H1 (cell line): ENCODE measurements at regions not wholly inside any gene's neighbourhood (a gene's known extent, or its start where the extent isn't known, plus 50 kb on each side); places are given as distances from the start of the nearest gene placed in this dataset.

Experiments used
- CTCF ChIA-PET: fragments of 300-600 bp; sonication (Branson Sonifier 250); formaldehyde crosslinking; loops from one replicate; lab custom pipeline; 2021; ENCODE audit not compliant: partially characterized antibody; lab: Charles Lee
- POLR2A ChIA-PET: fragments of 300-600 bp; sonication (Branson Sonifier 250); formaldehyde crosslinking; loops from one replicate; lab custom pipeline; 2021; ENCODE audit warnings: inconsistent platforms; ENCODE audit not compliant: partially characterized antibody; lab: Charles Lee
- DNase-seq, 2 experiments: peaks; one replicate each; pipeline versions ENCODE4 v3.0.0 to v3.0.0-alpha.2; 2010 to 2022; ENCODE audit warnings: low spot score in 2 of 2, low read depth in 1 of 2, mixed read lengths in 1 of 2
- FAIRE-seq: peaks from 2 replicates; lab custom pipeline; 2011; peaks lifted over from hg19 to GRCh38; lab: Jason Lieb, UNC
- H2AFZ ChIP-seq: 2 replicates; pipeline ENCODE4 v1.8.1; 2012; ENCODE audit warnings: low read length, inconsistent platforms
- H2AK5ac ChIP-seq: 2 replicates; pipeline ENCODE4 v1.6.1; 2013; ENCODE audit warnings: low read depth, low read length
- H2BK120ac ChIP-seq: replicated peaks from 2 replicates; pipeline ENCODE3; 2013; ENCODE audit warnings: low read depth, low read length, inconsistent platforms
- H2BK12ac ChIP-seq: 2 replicates; pipeline ENCODE4 v1.6.1; 2013; ENCODE audit warnings: low read depth, low read length
- H2BK15ac ChIP-seq: 2 replicates; pipeline ENCODE4 v1.6.1; 2013; ENCODE audit warnings: low read length
- H2BK20ac ChIP-seq: 2 replicates; pipeline ENCODE4 v1.6.1; 2013; ENCODE audit warnings: low read length
- H2BK5ac ChIP-seq: 2 replicates; pipeline ENCODE4 v1.6.1; 2013; ENCODE audit warnings: low read depth, low read length
- H3K14ac ChIP-seq: 2 replicates; pipeline ENCODE4 v1.6.1; 2013; ENCODE audit warnings: inconsistent platforms; ENCODE audit not compliant: insufficient read length
- H3K18ac ChIP-seq: 2 replicates; pipeline ENCODE4 v1.6.1; 2013; ENCODE audit warnings: low read length; ENCODE audit errors: extremely low read depth
- H3K23ac ChIP-seq: 2 replicates; pipeline ENCODE4 v1.6.1; 2013; ENCODE audit warnings: inconsistent platforms; ENCODE audit not compliant: insufficient read length
- H3K23me2 ChIP-seq: 2 replicates; pipeline ENCODE4 v1.6.1; 2013; ENCODE audit warnings: low read depth, low read length
- H3K27ac ChIP-seq: 2 replicates; pipeline ENCODE4 v1.6.1; 2011; ENCODE audit warnings: low read depth, low read length, inconsistent platforms
- H3K27me3 ChIP-seq, 4 experiments: replicated peaks in 1 of 4; 1 replicate in 1 of 4; 2 replicates in 3 of 4; pipeline versions ENCODE4 v1.6.1 to v1.8.1; 2011 to 2013; ENCODE audit warnings: low read length in 3 of 4, mild to moderate bottlenecking in 3 of 4, inconsistent platforms in 2 of 4, mixed read lengths in 2 of 4, moderate library complexity in 1 of 4; ENCODE audit not compliant: control insufficient read depth in 3 of 4, insufficient read depth in 3 of 4; ENCODE audit errors: extremely low read depth in 1 of 4
- H3K36me3 ChIP-seq, 4 experiments: 2 replicates each; pipeline versions ENCODE4 v1.6.1 to v1.8.1; 2011 to 2013; ENCODE audit warnings: mild to moderate bottlenecking in 4 of 4, low read length in 3 of 4, moderate library complexity in 2 of 4, control low read depth in 1 of 4, inconsistent platforms in 1 of 4; ENCODE audit not compliant: insufficient read depth in 4 of 4, control insufficient read depth in 2 of 4
- H3K4ac ChIP-seq: replicated peaks from 2 replicates; pipeline ENCODE3; 2013; ENCODE audit warnings: low read length, low read depth, mixed read lengths, inconsistent platforms; ENCODE audit not compliant: insufficient read length
- H3K4me1 ChIP-seq, 4 experiments: replicated peaks in 1 of 4; 1 replicate in 1 of 4; 2 replicates in 3 of 4; pipeline versions ENCODE4 v1.6.1 to v1.8.1; 2011 to 2013; ENCODE audit warnings: low read length in 3 of 4, inconsistent platforms in 2 of 4, mixed read lengths in 1 of 4; ENCODE audit not compliant: insufficient read depth in 4 of 4, control insufficient read depth in 3 of 4
- H3K4me2 ChIP-seq, 2 experiments: 2 replicates each; pipeline versions ENCODE4 v1.6.1 to v1.8.1; 2011 to 2013; ENCODE audit warnings: low read depth in 2 of 2, low read length in 2 of 2, control low read depth in 1 of 2, inconsistent platforms in 1 of 2, mild to moderate bottlenecking in 1 of 2; ENCODE audit not compliant: insufficient read depth in 1 of 2
- H3K4me3 ChIP-seq, 4 experiments: fragments of 200-600, 300-600 bp in 1 of 4; sonication (generic), shearing (Covaris generic), sonication (Bioruptor Twin) in 1 of 4; 2 replicates each; pipeline versions ENCODE4 v1.5.1 to v1.8.1; 2011 to 2016; ENCODE audit warnings: low read length in 4 of 4, low read depth in 3 of 4, control low read depth in 2 of 4, inconsistent platforms in 2 of 4, mild to moderate bottlenecking in 2 of 4, mixed read lengths in 1 of 4, moderate library complexity in 1 of 4; ENCODE audit not compliant: insufficient read depth in 2 of 4; ENCODE audit errors: extremely low read depth in 1 of 4
- H3K56ac ChIP-seq: replicated peaks from 2 replicates; pipeline ENCODE3; 2013; ENCODE audit warnings: low read depth, mild to moderate bottlenecking, mixed read lengths, low read length, inconsistent platforms; ENCODE audit not compliant: insufficient read length
- H3K79me1 ChIP-seq: 2 replicates; pipeline ENCODE4 v1.6.1; 2013; ENCODE audit warnings: low read depth, low read length, control low read depth
- H3K79me2 ChIP-seq, 2 experiments: 2 replicates each; pipeline versions ENCODE4 v1.6.1 to v1.8.1; 2012 to 2013; ENCODE audit warnings: low read length in 2 of 2, mild to moderate bottlenecking in 2 of 2, inconsistent platforms in 1 of 2; ENCODE audit not compliant: insufficient read depth in 2 of 2, control insufficient read depth in 1 of 2
- H3K9ac ChIP-seq, 4 experiments: replicated peaks in 1 of 4; 1 replicate in 1 of 4; 2 replicates in 3 of 4; pipeline versions ENCODE4 v1.6.1 to v1.8.1; 2011 to 2013; ENCODE audit warnings: low read depth in 3 of 4, low read length in 3 of 4, control low read depth in 2 of 4, mild to moderate bottlenecking in 2 of 4, moderate library complexity in 2 of 4, inconsistent platforms in 1 of 4; ENCODE audit errors: extremely low read depth in 1 of 4
- H3K9me3 ChIP-seq, 2 experiments: 2 replicates each; pipeline versions ENCODE4 v1.6.1 to v1.8.1; 2012 to 2013; ENCODE audit warnings: mild to moderate bottlenecking in 2 of 2, moderate library complexity in 2 of 2, control low read depth in 1 of 2, inconsistent platforms in 1 of 2, low read depth in 1 of 2, low read length in 1 of 2, mixed read lengths in 1 of 2; ENCODE audit not compliant: insufficient read depth in 2 of 2
- H4K20me1 ChIP-seq, 2 experiments: replicated peaks in 1 of 2; 2 replicates each; pipeline versions ENCODE3 to v1.8.1; 2011 to 2013; ENCODE audit warnings: inconsistent platforms in 2 of 2, low read length in 2 of 2, mild to moderate bottlenecking in 1 of 2; ENCODE audit not compliant: insufficient read depth in 2 of 2, control insufficient read depth in 1 of 2
- H4K5ac ChIP-seq: 2 replicates; pipeline ENCODE4 v1.6.1; 2013; ENCODE audit warnings: low read length, low read depth, mixed read lengths, inconsistent platforms; ENCODE audit not compliant: insufficient read length
- H4K8ac ChIP-seq: 2 replicates; pipeline ENCODE4 v1.8.0; 2013; ENCODE audit warnings: mild to moderate bottlenecking, moderate library complexity, low read length, inconsistent platforms; ENCODE audit not compliant: insufficient read depth; ENCODE audit errors: extremely low read depth
- H4K91ac ChIP-seq: replicated peaks from 2 replicates; pipeline ENCODE3; 2013; ENCODE audit warnings: low read length, mixed read lengths, inconsistent platforms; ENCODE audit not compliant: insufficient read length
- ASH2L ChIP-seq: fragments of 200-600, 300-600 bp; sonication (generic); IDR thresholded peaks from one replicate; pipeline ENCODE4 v1.7.1; 2017; ENCODE audit warnings: low read length
- JUN ChIP-seq: IDR thresholded peaks from 2 replicates; pipeline ENCODE4 v1.6.1; 2011; ENCODE audit warnings: low read depth, mild to moderate bottlenecking, improper control_type of control experiment, low read length
- MAX ChIP-seq: IDR thresholded peaks from 2 replicates; pipeline ENCODE4 v1.6.1; 2012; ENCODE audit warnings: inconsistent platforms
- RBBP5 ChIP-seq: IDR thresholded peaks from 2 replicates; pipeline ENCODE4 v1.7.1; 2012; ENCODE audit warnings: low read depth, mild to moderate bottlenecking, inconsistent platforms, low read length, moderate library complexity, borderline replicate concordance
- SP2 ChIP-seq: IDR thresholded peaks from 2 replicates; pipeline ENCODE4 v1.6.1; 2012; ENCODE audit warnings: mild to moderate bottlenecking, low read length, inconsistent platforms
- WGBS, 2 experiments: shearing (Covaris generic) in 1 of 2; methylation state at CpG; one replicate each; pipeline versions ENCODE4 v1.1.6 to v1.1.7; 2013 to 2015; ENCODE audit warnings: low lambda C conversion rate in 2 of 2, mixed read lengths in 2 of 2, inconsistent platforms in 1 of 2, low coverage in 1 of 2, missing lambda C conversion rate in 1 of 2; ENCODE audit not compliant: insufficient replicate concordance in 2 of 2, insufficient coverage in 1 of 2, insufficient read length in 1 of 2; ENCODE audit errors: extremely low coverage in 1 of 2, missing lambda C conversion rate in 1 of 2; 5-methylcytosine and 5-hydroxymethylcytosine counted together

DNA sequence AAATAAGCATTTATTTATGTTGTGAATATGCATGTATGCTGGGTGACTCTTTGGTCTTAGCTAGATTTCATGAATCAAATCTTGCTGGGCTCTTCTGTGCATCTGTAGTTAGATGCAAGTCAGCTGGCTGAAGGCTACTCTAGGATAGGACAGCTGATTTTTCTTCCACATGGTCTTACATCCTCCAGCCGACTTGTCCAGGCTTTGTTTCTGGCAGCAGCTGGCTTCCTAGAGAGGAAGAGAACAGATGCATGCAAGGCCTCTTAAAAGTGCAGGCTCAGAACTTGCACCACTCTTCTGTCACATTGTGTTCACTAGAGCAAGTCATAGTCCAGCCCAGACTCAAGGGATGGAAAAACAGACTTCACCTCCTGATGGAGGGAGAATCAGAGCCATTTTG lies 435.4 kb upstream of the STXBP6 start:
- Histone ChIP-seq H3K27ac (no peak overlapping the region), H4K20me1 (no peaks in the 10 kb centered on the region), H3K4me1 (no peaks in the 10 kb centered on the region), H3K27me3 (no peaks in the 10 kb centered on the region), H4K5ac (no peak overlapping the region), H3K9me3 (no peaks in the 10 kb centered on the region), H2BK5ac (no peak overlapping the region), H3K9ac (no peak overlapping the region), H3K14ac (no peak overlapping the region), H3K79me1 (no peaks in the 10 kb centered on the region), H3K4me2 (no peak overlapping the region), H4K8ac (no peak overlapping the region), H3K56ac (no peak overlapping the region), H2BK120ac (no peak overlapping the region), H3K18ac (no peak overlapping the region), H3K36me3 (no peaks in the 10 kb centered on the region), H3K23me2 (no peaks in the 10 kb centered on the region), H2BK20ac (no peak overlapping the region), H2AFZ (peak overlapping the region; percentile 94), H2BK15ac (no peak overlapping the region), H3K23ac (no peak overlapping the region), H2BK12ac (no peak overlapping the region), H3K79me2 (no peaks in the 10 kb centered on the region), H4K91ac (no peak overlapping the region), H3K4ac (no peak overlapping the region), H2AK5ac (no peak overlapping the region), H3K4me3 (no peak overlapping the region)
- FAIRE-seq = no peak
- ChIA-PET CTCF (interaction anchor here (1.1 to 2.0 kb wide), 2 partner anchors 13 to 23 kb away, joined by 4 read pairs; no protein-coding TSS in a partner anchor), POLR2A (no interaction called here)
- no peak for DNase-seq
- 84% methylated on average over 1 of the region's 1 CpG; no CpG with 5 or more reads in 1 of the 2 experiments for WGBS, 2 experiments
- TF ChIP-seq JUN (no peak), ASH2L (no peak), SP2 (no peak), MAX (no peak), RBBP5 (no peak)
